NCI-H146 treated with DMSO at 0.1 percent for 48 hours (cell line): ENCODE measurements at regions not wholly inside any gene's neighbourhood (a gene's known extent, or its start where the extent isn't known, plus 50 kb on each side); places are given as distances from the start of the nearest gene placed in this dataset.
"Not testable (repeated sequence)": the region's sequence is repeated elsewhere in the genome, so short reads cannot be mapped to it uniquely, and the experiment has no call there.

Experiments used
- DNase-seq: peaks from one replicate; lab custom pipeline; 2025; ENCODE audit not compliant: unreplicated experiment; lab: John Stamatoyannopoulos, UW

GRCh38 chr2:205865905-205866441 is 183.7 kb downstream of the NRP2 start:
- DNase-seq, result peak; percentile 53

DNA sequence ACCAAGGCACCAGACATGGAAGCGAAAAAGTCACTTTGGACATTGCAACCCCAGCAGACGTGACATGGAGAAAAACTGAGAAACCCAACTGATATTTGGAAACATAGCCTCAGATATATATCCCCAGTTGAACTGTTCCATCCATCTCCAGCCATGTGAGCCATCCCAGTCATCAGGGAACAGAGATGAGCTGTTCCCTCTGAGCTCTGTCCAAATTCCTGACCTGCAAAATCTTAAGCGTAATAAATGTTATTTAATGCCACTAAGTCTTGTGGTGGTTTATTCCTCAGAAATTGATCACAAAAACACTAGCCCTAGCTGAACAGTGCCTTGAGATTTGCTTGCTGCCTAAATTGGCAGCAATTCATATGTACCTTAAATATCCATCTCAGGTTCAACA is 182.8 kb downstream of the NRP2 start:
- DNase-seq, result no peak

DNA sequence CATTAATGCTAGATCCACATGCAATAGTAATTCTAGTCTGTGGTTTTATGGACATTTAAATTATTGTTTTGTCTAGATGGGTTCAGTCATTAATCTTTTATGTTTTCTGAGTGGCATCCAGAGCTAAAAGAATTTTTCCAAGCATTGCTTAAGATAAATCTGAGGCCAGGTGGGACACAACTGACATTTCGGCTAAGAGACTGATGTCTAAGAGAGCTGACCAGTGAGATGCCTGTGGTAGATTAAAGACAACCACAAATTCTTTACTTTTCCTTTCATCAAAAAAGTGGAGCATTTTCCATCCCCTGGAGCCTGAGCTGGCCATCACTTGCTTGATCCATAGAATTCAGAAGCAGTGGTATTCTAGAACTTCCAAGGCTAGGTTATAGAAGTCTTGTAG is 182.2 kb downstream of the NRP2 start:
- no peak for DNase-seq

- DNase-seq, result not testable (repeated sequence)
These were observed 180.5 kb downstream of the NRP2 start for GRCh38 chr2:205862761-205863160.

DNA sequence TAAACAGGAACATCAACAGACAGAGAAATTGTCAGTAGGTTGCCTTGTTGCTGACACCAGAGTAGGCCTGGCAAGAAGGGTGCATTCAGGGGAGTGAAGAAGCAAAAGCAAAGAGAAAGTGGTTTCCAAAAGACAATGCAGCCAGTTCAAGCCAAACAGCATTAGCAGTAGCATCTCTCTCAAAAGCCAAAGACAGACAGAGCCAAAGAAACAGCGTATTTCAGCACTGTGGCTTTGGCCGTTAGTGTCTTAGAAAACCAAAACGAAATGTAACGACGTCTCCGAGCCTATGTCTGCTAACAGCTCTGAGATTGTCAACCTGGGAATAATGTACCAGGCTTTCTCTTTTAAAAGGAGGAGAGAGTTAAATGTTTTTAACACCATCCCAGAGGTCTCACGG is 178.6 kb downstream of the NRP2 start:
- DNase-seq, result no peak

- DNase-seq, result no peak
These were observed 177.9 kb downstream of the NRP2 start for GRCh38 chr2:205860181-205860580.

DNA sequence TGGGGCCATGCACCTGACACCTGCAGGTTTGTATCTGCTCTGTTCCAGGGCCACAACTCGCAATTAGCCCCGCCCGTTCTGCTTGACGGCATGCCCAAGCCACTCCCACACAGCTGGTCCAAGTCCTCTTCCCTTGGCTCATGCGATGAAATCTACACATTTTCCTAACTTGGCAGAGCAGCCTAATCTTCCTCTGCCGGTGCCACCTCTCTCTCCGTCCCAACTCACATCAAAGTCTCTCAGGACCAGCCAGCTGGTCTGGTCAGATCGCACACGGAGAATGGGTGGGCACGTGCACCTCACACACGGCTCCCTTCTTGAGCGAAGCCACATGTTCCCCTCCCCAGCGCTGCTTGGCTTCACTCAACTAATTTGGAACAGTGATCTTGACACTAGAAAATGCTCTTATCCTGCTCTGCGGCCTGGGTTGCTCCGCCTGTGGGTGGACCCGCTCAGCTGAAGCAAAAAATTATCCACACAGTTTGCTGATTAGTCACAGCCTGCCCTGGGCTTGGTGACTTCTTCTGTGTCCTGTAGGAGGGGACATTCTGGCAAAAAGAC is 176.7 kb downstream of the NRP2 start:
- DNase-seq, result no peak

DNA sequence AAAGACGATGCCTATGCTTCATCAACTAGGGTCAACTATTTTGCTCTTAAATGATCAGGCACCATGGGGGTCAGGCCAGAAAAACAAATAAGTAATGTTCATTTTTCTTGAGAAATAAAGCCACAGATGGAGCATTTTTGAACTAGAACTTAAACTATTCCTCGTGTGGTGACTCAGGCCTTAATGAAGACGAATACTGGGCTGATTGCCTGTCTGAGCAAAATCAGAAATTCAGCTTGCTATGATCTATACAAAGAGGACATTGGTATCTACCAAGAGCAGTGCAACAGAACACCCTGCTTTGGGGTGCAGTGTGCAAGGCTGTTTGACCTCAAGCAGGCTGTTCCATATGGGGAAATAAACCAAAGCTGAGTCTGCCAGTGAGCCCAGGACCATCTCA is 176.0 kb downstream of the NRP2 start:
- no peak for DNase-seq

- DNase-seq, result no peak
These were observed 175.4 kb downstream of the NRP2 start for GRCh38 chr2:205857520-205858237.

DNA sequence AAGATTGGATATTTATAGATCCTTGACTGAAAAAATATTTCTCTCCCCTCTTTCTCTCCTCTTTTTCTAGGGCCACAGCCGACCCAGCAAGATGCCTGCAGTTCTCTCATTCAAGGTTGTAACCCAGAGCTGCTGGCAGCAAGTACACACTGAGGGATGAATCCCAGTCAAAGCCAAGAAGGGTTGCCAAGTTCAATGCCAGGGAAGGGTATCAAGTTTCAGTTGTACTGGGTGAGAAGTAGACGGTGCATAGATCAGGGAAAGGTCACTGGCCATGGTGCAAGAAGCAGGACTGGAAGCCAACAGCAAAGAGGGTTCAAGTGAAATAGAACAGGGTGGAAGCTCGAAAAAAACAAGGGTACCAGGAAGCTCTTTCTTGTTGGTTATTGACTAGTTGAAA is 170.2 kb downstream of the NRP2 start:
- no peak for DNase-seq

GRCh38 chr2:205850611-205851010 is 168.3 kb downstream of the NRP2 start:
- no peak for DNase-seq

GRCh38 chr2:205850132-205850531 is 167.8 kb downstream of the NRP2 start:
- DNase-seq, result no peak

DNA sequence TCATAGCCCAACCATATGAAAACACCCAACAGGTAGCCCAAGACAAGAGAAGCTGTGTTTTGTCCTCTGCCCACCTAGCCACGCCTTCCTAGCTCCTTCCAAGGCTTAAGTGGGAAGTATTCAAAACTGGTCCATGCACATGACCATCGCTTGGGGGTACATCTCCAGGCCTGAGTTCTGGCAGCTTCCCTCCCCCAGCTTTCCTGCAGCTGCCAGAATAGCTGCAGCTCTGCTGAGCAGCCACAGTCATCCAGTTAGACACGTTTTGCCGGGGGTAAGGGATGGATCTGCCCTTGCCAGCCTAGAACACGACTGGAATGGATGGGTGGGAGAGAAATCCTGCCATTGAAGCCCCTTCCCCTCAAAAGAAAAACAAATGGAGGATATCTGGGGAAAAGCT is 166.8 kb downstream of the NRP2 start:
- DNase-seq, result no peak

- no peak for DNase-seq
These were observed 166.3 kb downstream of the NRP2 start for GRCh38 chr2:205848601-205849000.
